ENCODE measurements at regions not wholly inside any gene's neighbourhood (a gene's known extent, or its start where the extent isn't known, plus 50 kb on each side); places are given as distances from the start of the nearest gene placed in this dataset.

- no peak overlapping the region for H3K4ac ChIP-seq (ENCODE audit: low read depth, low read length)
- H3K56ac ChIP-seq (ENCODE audit: insufficient read length, low read depth, low read length), result no peak overlapping the region
- Mint-ChIP-seq H3K4me1 (peaks cover 0 to 9% of the 10 kb centered on the region in 2 experiments; a peak in 2 of 4 replicates), H3K27ac (no peak overlapping the region; a peak in 1 of 7 replicates), H3K36me3 (ENCODE audit: insufficient read depth in 1 of 3, low read depth in 3 of 3) (peaks cover 0 to 7% (median 2%) of the 10 kb centered on the region in 3 experiments; a peak in 5 of 7 replicates), H3K27me3 (ENCODE audit: low read depth) (no peaks in the 10 kb centered on the region), H3K9me3 (peaks cover 0 to 11% of the 10 kb centered on the region in 2 experiments; a peak in 1 of 5 replicates), H3K4me3 (no peak overlapping the region)
- no peak overlapping the region for H4K8ac ChIP-seq (replicated peaks; ENCODE audit: insufficient read length, low read depth, low read length)
- no peaks in the 10 kb centered on the region for H3K4me1 ChIP-seq (ENCODE audit: insufficient read depth, low read length)
- no peaks in the 10 kb centered on the region for H3K27me3 ChIP-seq (ENCODE audit: insufficient read depth, low read length)
- H3K23ac ChIP-seq (ENCODE audit: insufficient read length, low read depth, low read length), result no peak overlapping the region
- H3K18ac ChIP-seq (ENCODE audit: insufficient read length, low read depth, low read length), result no peak overlapping the region
- H3K27ac ChIP-seq (ENCODE audit: insufficient read length, low read depth, low read length), result no peak overlapping the region
- TF ChIP-seq, protein P1, sequence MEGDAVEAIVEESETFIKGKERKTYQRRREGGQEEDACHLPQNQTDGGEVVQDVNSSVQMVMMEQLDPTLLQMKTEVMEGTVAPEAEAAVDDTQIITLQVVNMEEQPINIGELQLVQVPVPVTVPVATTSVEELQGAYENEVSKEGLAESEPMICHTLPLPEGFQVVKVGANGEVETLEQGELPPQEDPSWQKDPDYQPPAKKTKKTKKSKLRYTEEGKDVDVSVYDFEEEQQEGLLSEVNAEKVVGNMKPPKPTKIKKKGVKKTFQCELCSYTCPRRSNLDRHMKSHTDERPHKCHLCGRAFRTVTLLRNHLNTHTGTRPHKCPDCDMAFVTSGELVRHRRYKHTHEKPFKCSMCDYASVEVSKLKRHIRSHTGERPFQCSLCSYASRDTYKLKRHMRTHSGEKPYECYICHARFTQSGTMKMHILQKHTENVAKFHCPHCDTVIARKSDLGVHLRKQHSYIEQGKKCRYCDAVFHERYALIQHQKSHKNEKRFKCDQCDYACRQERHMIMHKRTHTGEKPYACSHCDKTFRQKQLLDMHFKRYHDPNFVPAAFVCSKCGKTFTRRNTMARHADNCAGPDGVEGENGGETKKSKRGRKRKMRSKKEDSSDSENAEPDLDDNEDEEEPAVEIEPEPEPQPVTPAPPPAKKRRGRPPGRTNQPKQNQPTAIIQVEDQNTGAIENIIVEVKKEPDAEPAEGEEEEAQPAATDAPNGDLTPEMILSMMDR (conservative IDR thresholded peaks at IDR 0.05), result no peak
- no peaks in the 10 kb centered on the region for H3K9me3 ChIP-seq (ENCODE audit: control insufficient read depth, low read depth, low read length)
- H2BK5ac ChIP-seq (ENCODE audit: insufficient read length, low read length), result no peak overlapping the region
- no peaks in the 10 kb centered on the region for H3K79me2 ChIP-seq (ENCODE audit: insufficient read depth, low read length)
- H4K91ac ChIP-seq (ENCODE audit: insufficient read length, low read depth, low read length), result no peak overlapping the region
- DNase-seq, result no peak
- H3K14ac ChIP-seq (ENCODE audit: insufficient read depth, low read length), result no peak overlapping the region
- no CpG with 5 or more reads among the region's 2 CpGs for WGBS (ENCODE audit: extremely low coverage, insufficient read length, low lambda C conversion rate)
- H3K4me2 ChIP-seq (ENCODE audit: insufficient read depth, insufficient read length, low read length), result no peak overlapping the region
- no peak overlapping the region for H3T11ph ChIP-seq (ENCODE audit: low read length)
- no peak overlapping the region for H2AFZ ChIP-seq (ENCODE audit: low read length)
- no peak overlapping the region for H2BK20ac ChIP-seq (ENCODE audit: low read depth, low read length, poor library complexity, severe bottlenecking)
- H2BK15ac ChIP-seq (ENCODE audit: low read depth, low read length), result no peak overlapping the region
- H4K5ac ChIP-seq (ENCODE audit: insufficient read length, low read depth, low read length), result no peak overlapping the region
- no peaks in the 10 kb centered on the region for H3K23me2 ChIP-seq (ENCODE audit: insufficient read length, low read depth, low read length, poor library complexity, severe bottlenecking)
- H2BK120ac ChIP-seq (ENCODE audit: low read depth, low read length, poor library complexity, severe bottlenecking), result no peak overlapping the region
- H4K20me1 ChIP-seq (ENCODE audit: control insufficient read depth, insufficient read depth, insufficient read length), result no peaks in the 10 kb centered on the region
- H2AK5ac ChIP-seq (ENCODE audit: insufficient read length, low read length), result no peak overlapping the region
- H3K9ac ChIP-seq (ENCODE audit: extremely low read depth, insufficient read length, low read length), result no peak overlapping the region
- no peak overlapping the region for H2BK12ac ChIP-seq (ENCODE audit: insufficient read length, low read depth, low read length)
- H3K79me1 ChIP-seq (ENCODE audit: insufficient read depth, low read depth, low read length, poor library complexity, severe bottlenecking), result no peaks in the 10 kb centered on the region
Measured at GRCh38 chr2:150693556-150693955, 206.1 kb upstream of the RND3 start.

Measured in H9 (cell line).